Upper lobe of left lung (tissue), 6 donors: ENCODE measurements at regions not wholly inside any gene's neighbourhood (a gene's known extent, or its start where the extent isn't known, plus 50 kb on each side); places are given as distances from the start of the nearest gene placed in this dataset.
"Not testable (repeated sequence)": the region's sequence is repeated elsewhere in the genome, so short reads cannot be mapped to it uniquely, and the experiment has no call there.

Source experiments
- ATAC-seq, 2 donors: fragments of 200-7000 bp; cut with Tn5 transposase; one replicate each; pipeline ENCODE4 v1.9.1; 2022; ENCODE audit warnings: mild to moderate bottlenecking in 2 of 2, moderate library complexity in 2 of 2; ENCODE audit not compliant: low FRiP score in 2 of 2
- DNase-seq, 2 donors: peaks; one replicate each; pipeline ENCODE4 v3.0.0-alpha.2; 2019 to 2020
- H3K27ac ChIP-seq, 4 donors: fragments of 200-600 bp; sonication (generic); one replicate each; pipeline ENCODE4 v1.5.1; 2016 to 2019
- H3K27me3 ChIP-seq, 4 donors: fragments of 200-600 bp; sonication (generic); one replicate each; pipeline ENCODE4 v1.5.1; 2017 to 2019
- H3K36me3 ChIP-seq, 4 donors: fragments of 200-600 bp; sonication (generic); one replicate each; pipeline ENCODE4 v1.5.1; 2016 to 2019
- H3K4me1 ChIP-seq, 4 donors: fragments of 200-600 bp; sonication (generic); one replicate each; pipeline ENCODE4 v1.5.1; 2018 to 2019
- H3K4me3 ChIP-seq, 4 donors: fragments of 200-600 bp; sonication (generic); one replicate each; pipeline ENCODE4 v1.5.1; 2017 to 2019; ENCODE audit warnings: mild to moderate bottlenecking in 2 of 4, moderate library complexity in 1 of 4
- H3K9me3 ChIP-seq, 4 donors: fragments of 200-600 bp; sonication (generic); one replicate each; pipeline ENCODE4 v1.5.1; 2018 to 2019
- WGBS, 2 donors: methylation state at CpG; one replicate each; pipeline ENCODE4 v1.1.5; 2017 to 2018; 5-methylcytosine and 5-hydroxymethylcytosine counted together
- TF ChIP-seq, protein P1 (sequence below), 6 experiments: fragments of 450-650 bp in 4 of 6; fragments of 200-600 bp in 2 of 6; sonication (generic) in 2 of 6; IDR thresholded peaks; one replicate each; pipeline ENCODE4 v1.5.1; 2016 to 2019; ENCODE audit warnings: antibody characterized with exemption in 6 of 6
- donor health status: DM: no; HTN: no; CAD: no; lungs with moderate emphysema.
- donor health status: DM: no; HTN: yes; CAD: no; lungs with severe emphysema.

DNA sequence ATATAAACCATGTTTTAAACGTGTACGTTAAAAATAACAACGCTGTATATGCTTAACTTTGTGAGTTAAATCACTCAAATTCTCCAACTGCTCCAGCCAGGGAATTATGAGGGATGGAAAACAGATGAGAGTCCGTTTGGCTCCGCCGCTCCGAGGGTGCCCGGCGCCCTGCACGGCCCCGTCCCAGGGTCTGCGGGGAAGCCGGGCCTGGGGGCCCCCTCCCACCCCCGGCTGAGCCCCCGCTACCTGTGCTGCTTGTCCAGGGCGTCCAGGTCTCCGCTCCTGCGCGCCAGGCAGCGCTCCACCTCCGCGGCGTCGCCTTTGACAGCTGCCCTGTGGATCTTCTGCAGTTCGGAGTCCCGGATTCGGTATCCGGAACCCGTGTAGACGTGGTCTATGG, 415.5 kb downstream of the FOXD4L4 start:
- not testable (repeated sequence) for H3K9me3 ChIP-seq, H3K36me3 ChIP-seq, H3K27ac ChIP-seq, H3K4me1 ChIP-seq, H3K27me3 ChIP-seq, ATAC-seq
- peak overlapping the region in 3 of 4 donors; percentile 30 to 39 (median 35) for H3K4me3 ChIP-seq
- DNase-seq, result peak in 1 of 2 donors; percentile 74
- WGBS, 2 donors, result 10% methylated on average over 11 of the region's 30 CpGs; no CpG with 5 or more reads in 1 of the 2 donors

DNA sequence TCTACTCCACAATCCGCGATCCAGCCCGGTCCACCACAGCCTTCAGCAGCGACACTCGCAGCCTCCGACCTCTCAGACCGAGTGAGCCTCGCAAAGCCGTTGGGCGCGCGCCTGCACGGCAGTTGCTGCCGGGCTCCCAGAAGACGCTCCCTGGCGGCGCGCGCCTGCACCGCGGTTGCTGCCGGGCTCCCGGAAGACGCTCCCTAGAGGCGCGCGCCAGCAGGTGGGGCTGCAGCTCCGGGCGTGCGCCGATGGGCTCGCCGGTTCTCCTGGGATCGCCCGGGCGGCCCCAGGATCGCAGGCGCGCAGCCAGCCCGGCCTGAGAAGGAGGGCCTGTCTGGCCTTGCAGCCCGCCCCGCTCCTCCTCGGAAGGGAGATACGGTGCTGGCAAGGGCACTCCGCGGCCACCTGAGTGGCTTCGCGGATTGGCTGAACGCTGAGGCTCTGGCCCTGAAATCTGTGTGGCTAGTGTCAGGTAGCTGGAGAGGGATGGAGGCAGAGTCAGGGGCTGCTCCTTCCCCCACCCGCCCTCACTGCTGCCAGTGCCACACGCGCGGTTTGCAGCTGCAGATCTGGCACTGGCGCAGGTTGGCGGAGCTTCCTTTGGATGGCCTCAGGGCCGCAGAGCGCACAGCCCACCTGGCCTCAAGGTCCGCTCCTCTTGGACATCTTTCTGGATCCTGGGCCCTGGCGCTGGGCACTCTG, 416.2 kb downstream of the FOXD4L4 start:
- peak overlapping the region in 3 of 4 donors; percentile 35 to 47 (median 42) for H3K4me3 ChIP-seq
- 4% methylated on average over 5 of the region's 59 CpGs; no CpG with 5 or more reads in 1 of the 2 donors for WGBS, 2 donors
- ATAC-seq (peak; percentile 90 to 91), DNase-seq (peak; percentile 67 to 91)
- not testable (repeated sequence) for H3K36me3 ChIP-seq, H3K27me3 ChIP-seq, H3K9me3 ChIP-seq, H3K4me1 ChIP-seq, H3K27ac ChIP-seq
- TF ChIP-seq, protein P1, sequence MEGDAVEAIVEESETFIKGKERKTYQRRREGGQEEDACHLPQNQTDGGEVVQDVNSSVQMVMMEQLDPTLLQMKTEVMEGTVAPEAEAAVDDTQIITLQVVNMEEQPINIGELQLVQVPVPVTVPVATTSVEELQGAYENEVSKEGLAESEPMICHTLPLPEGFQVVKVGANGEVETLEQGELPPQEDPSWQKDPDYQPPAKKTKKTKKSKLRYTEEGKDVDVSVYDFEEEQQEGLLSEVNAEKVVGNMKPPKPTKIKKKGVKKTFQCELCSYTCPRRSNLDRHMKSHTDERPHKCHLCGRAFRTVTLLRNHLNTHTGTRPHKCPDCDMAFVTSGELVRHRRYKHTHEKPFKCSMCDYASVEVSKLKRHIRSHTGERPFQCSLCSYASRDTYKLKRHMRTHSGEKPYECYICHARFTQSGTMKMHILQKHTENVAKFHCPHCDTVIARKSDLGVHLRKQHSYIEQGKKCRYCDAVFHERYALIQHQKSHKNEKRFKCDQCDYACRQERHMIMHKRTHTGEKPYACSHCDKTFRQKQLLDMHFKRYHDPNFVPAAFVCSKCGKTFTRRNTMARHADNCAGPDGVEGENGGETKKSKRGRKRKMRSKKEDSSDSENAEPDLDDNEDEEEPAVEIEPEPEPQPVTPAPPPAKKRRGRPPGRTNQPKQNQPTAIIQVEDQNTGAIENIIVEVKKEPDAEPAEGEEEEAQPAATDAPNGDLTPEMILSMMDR (IDR thresholded peaks at IDR 0.05), result peak in 3 of 6 experiments; percentile 51 to 68 (median 58)

DNA sequence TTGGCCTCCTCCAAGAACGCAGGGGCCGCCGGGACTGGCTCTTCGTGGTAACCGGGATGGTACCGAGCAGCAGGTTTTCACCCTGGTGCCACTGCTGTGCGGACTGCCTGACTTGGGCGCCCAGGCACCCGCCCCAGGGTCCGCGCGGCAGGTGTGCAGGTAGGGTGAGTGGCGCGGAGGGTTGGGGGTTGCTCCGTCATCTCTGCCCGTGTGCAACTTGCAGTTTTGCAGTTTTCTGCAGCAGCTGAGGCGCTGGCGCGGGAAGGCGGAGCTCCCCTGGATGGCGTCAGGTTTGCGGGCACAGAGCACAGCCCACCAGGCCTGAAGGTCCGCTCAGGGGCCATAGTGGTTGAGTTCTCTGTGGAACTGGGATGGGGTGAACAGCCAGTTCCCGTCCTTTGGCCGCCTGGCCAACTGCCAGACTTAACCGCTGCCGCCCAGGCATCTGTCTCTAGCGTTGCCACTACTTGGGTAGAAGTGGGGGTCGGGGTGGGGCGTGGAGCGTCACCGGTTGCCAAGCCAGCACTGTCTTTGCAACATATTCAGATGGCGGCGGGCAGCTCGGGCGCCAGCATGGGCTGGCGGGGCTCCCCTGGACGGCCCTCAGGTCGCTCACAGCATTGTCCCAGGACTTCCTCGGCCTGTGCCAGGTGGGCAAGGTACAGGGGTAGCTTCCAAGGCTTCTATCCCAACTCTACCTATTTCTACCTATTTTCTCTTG, 417.2 kb downstream of the FOXD4L4 start:
- H3K4me1 ChIP-seq, H3K27ac ChIP-seq, H3K36me3 ChIP-seq, ATAC-seq, H3K27me3 ChIP-seq, H3K9me3 ChIP-seq: not testable (repeated sequence)
- H3K4me3 ChIP-seq, result peak overlapping the region in 3 of 4 donors; percentile 32 to 48 (median 38)
- peak in 1 of 2 donors; percentile 81 for DNase-seq
- no CpG with 5 or more reads among the region's 40 CpGs for WGBS, 2 donors

DNA sequence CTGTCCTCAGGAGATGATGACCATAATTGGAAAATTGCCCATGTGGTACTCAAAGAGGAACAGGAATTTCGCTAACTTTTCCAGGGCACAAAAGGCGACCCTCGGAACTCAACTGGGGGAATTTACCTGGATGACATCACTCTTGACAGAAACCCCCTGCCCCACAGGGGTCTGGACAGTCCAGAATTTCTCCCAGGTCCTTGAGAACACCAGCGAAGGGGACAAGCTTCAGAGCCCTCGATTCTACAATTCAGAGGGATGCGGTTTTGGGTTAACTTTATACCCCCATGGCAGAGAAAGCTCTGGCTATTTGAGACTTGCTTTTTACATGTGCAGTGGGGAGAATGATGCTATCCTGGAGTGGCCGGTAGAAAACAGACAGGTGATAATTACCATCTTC, 445.4 kb downstream of the FOXD4L4 start:
- not testable (repeated sequence) for DNase-seq, H3K4me1 ChIP-seq, H3K27me3 ChIP-seq, H3K9me3 ChIP-seq, H3K4me3 ChIP-seq, H3K36me3 ChIP-seq, H3K27ac ChIP-seq
- 77 to 87% methylated on average over 6 of the region's 7 CpGs for WGBS, 2 donors
- peak; percentile 21 to 51 for ATAC-seq

DNA sequence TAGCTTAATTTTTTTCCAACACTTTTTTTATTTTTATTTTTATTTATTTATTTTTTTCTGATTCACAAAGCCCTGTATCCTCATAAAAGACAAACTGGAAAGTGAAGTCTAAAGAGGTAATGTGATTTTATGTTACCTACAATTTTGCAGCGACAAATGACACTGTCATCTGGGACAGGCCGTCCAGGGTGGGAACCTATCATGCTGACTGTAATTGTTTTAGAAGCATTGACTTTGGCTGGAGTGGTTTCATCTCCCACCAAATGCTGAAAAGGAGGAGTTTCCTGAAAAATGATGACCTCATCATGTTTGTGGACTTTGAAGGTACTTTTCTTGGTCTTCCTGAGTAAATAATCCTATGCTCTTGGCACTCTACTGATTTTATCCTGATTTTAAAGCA, 446.7 kb downstream of the FOXD4L4 start:
- not testable (repeated sequence) for ATAC-seq, H3K4me1 ChIP-seq, H3K36me3 ChIP-seq, H3K27ac ChIP-seq, H3K4me3 ChIP-seq, H3K27me3 ChIP-seq, H3K9me3 ChIP-seq, DNase-seq
- WGBS, 2 donors, result 63 to 77% methylated on average over 2 of the region's 2 CpGs

DNA sequence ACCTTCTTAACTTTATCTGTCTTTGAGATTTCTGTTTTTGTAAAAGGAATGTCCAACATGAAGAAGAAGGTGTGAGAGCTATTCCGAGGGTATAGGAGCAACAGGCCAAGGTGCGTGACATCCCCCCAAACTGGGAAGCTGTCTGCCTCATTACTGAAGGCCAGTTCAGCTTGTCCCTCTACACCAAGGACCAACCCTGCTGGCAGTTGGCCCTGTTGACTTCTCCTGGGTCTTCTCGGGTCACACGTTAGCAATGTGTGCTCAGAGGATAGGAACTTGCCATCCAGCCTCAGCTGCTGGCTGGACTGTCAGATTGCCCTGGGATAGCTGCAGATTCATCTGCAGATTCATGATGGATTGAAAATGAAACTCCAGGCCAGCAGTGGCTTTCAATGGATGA, 460.3 kb downstream of the FOXD4L4 start:
- not testable (repeated sequence) for H3K4me3 ChIP-seq, H3K27me3 ChIP-seq, H3K36me3 ChIP-seq, H3K9me3 ChIP-seq, DNase-seq, ATAC-seq, H3K4me1 ChIP-seq, H3K27ac ChIP-seq
- no CpG with 5 or more reads among the region's 4 CpGs for WGBS, 2 donors

DNA sequence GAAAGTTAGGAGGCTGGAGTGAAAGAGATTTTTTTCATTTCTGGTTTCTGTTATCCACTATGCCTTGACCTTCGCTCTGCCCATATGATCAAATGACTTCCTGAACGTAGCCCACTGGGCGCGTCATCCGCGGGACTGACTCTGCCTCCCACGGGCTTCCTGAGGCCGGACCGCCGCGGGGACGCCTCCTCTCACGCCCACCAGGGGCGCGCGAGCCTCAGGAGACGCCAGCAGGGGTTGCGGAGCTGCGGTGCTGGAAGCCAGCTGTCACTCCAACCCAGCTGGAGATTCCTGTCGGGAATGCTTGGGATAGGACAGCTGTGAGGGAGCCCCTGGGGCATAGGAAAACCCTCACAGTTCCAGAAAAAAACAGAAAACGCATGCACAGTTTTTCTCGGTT, 461.5 kb downstream of the FOXD4L4 start:
- H3K9me3 ChIP-seq, H3K27me3 ChIP-seq, H3K36me3 ChIP-seq, H3K27ac ChIP-seq, H3K4me3 ChIP-seq, H3K4me1 ChIP-seq: not testable (repeated sequence)
- 56 to 74% methylated on average over 7 to 22 of the region's 22 CpGs for WGBS, 2 donors
- peak; percentile 57 to 72 for ATAC-seq
- peak in 1 of 2 donors; percentile 75 for DNase-seq

DNA sequence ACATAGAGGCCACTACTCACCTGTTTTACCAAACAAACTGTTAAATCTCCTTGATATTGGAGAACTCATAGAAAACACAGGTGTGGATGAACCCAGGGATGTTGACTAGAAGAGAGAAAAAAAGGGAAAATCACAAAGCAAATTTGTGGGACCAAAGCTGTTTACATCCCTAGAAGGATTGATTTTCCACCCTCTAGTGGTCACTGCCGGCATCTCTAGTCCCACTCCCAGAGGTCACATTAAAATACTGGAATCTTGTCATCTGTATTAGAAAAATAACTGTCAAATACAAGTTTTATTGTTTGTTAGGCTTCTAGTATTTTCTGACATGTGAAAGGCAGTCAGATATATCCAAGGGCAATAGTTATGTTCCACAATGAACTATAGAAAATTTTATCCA, 469.7 kb downstream of the FOXD4L4 start:
- WGBS, 2 donors, result no CpG with 5 or more reads among the region's 1 CpG
- not testable (repeated sequence) for H3K27me3 ChIP-seq, H3K4me1 ChIP-seq, DNase-seq, H3K27ac ChIP-seq, H3K9me3 ChIP-seq, H3K36me3 ChIP-seq, H3K4me3 ChIP-seq
- ATAC-seq, result peak in 1 of 2 donors; percentile 71

DNA sequence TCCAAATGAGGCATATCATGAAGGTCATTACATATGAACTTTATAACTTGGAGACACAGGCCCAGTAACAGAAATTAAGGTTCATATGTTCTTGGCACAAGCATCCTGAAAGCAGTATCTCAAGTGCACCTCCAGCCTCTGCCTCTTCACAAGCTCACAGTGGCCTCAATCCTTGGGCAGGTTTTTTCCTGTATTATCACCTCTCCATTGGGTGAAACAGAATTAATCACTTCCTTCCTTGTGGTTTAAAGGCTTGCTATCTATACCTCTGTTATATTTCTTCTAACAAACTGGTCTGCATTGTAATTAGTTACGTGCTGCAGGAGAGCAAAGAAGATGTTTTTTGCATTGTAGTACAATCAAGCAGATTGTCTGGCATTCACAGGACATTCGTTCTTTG, 471.0 kb downstream of the FOXD4L4 start:
- ATAC-seq, H3K4me1 ChIP-seq, H3K9me3 ChIP-seq, DNase-seq, H3K27ac ChIP-seq, H3K27me3 ChIP-seq, H3K36me3 ChIP-seq, H3K4me3 ChIP-seq: not testable (repeated sequence)
- 71 to 83% methylated on average over 1 of the region's 2 CpGs for WGBS, 2 donors

DNA sequence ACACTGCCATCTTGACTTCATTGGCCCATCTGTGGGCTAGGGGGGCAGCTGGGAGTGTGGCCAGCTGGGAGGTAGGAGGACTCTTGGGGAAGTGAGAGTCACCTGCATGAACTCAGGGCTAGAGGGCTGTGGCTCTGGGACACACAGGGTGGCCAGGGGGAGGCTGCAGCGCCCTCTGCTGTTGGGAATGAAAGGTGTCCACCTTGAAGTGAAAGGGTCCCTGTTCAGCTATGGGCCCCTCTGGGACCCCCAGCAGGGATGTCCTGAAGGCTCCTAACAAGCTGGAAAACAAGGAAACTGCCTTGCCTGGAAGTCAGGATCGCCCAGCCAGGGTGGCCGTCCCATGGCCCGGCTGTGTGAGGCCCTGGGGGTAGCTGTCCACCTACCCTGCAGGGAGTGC, 507.8 kb downstream of the FOXD4L4 start:
- H3K27ac ChIP-seq, H3K36me3 ChIP-seq, H3K4me3 ChIP-seq, H3K4me1 ChIP-seq, ATAC-seq, H3K9me3 ChIP-seq, H3K27me3 ChIP-seq: not testable (repeated sequence)
- no CpG with 5 or more reads among the region's 4 CpGs for WGBS, 2 donors
- DNase-seq, result peak in 1 of 2 donors; percentile 24

DNA sequence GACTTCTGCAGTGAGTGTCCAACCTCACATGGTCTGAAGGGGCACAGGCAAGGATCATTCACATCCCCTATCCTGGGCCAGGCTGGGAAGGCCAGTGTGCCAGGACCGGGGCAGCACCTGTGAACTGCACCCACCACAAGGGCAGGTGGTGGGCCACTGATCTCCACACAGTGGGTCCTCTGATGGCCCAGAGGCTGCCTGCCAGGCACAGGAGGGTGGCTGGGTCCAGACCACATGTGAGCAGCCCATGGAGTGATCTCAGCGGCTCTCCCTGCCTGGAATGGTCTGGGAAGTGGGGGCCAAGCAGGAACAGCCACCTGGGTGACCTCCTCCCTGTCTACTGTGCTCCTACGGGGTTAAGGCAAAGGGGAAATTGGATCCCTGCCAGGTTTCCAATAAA, 508.5 kb downstream of the FOXD4L4 start:
- H3K27ac ChIP-seq, H3K36me3 ChIP-seq, H3K4me1 ChIP-seq, H3K4me3 ChIP-seq, ATAC-seq, H3K27me3 ChIP-seq, H3K9me3 ChIP-seq: not testable (repeated sequence)
- 43% methylated on average over 1 of the region's 3 CpGs; no CpG with 5 or more reads in 1 of the 2 donors for WGBS, 2 donors
- DNase-seq, result peak in 1 of 2 donors; percentile 25

DNA sequence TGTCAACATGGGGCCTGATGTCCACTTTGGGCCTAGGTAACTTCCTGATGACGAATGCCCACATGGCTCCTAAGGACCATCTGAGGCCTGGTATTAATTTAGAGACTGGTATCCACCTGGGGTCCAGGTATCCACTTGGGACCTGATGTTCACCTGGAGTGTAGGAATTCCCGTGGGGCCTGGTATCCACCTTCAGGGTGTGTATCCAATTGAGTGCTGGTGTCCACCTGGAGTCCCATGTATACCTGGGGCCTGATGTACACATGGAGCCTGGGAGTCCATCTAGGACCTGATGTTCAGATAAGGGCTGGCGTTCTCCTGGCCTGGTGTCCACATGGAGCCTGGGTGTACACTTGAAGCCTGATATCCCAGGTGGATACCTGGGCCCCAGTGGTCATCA, 520.6 kb downstream of the FOXD4L4 start:
- WGBS, 2 donors, result 86% methylated on average over 1 of the region's 3 CpGs; no CpG with 5 or more reads in 1 of the 2 donors
- not testable (repeated sequence) for ATAC-seq, H3K4me3 ChIP-seq, H3K9me3 ChIP-seq, DNase-seq, H3K4me1 ChIP-seq, H3K27ac ChIP-seq, H3K36me3 ChIP-seq, H3K27me3 ChIP-seq
